HCT116 (cell line): ENCODE measurements at regions not wholly inside any gene's neighbourhood (a gene's known extent, or its start where the extent isn't known, plus 50 kb on each side); places are given as distances from the start of the nearest gene placed in this dataset.

Experiments used
- ATAC-seq: fragments of 200-7000 bp; cut with Tn5 transposase; 2 replicates; pipeline ENCODE4 v1.9.1; 2020; ENCODE audit warnings: mild to moderate bottlenecking, moderate library complexity
- BruUV-seq: library from RNA; stranded (reverse); fragments of 400-500 nt; replicated peaks from 2 replicates; lab custom pipeline; 2021; lab: Mats Ljungman, UMichigan
- CTCF ChIA-PET: fragments of 300-600 bp; sonication (Branson Sonifier 250); formaldehyde crosslinking; loops from one replicate; lab custom pipeline; 2021; ENCODE audit warnings: antibody characterized with exemption; lab: Charles Lee
- POLR2A ChIA-PET: fragments of 300-600, 350-600 bp; sonication (Branson Sonifier 250); formaldehyde crosslinking; loops from one replicate; lab custom pipeline; 2021; ENCODE audit warnings: antibody characterized with exemption; lab: Charles Lee
- RAD21 ChIA-PET, 2 experiments: fragments of 300-600 bp; sonication (Branson Sonifier 250); formaldehyde crosslinking; loops; one replicate each; lab custom pipeline; 2023; ENCODE audit warnings: low total read pairs in 2 of 2; ENCODE audit not compliant: uncharacterized antibody in 2 of 2, unreplicated experiment in 2 of 2, low non-redundant PET in 1 of 2; lab: Charles Lee
- DNase-seq: peaks from one replicate; pipeline ENCODE4 v3.0.0-alpha.2; 2010; ENCODE audit warnings: low read depth, low spot score
- H2AFZ ChIP-seq: fragments of 200-600 bp; shearing (Covaris generic), sonication (generic); 2 replicates; pipeline ENCODE4 v1.6.1; 2017; ENCODE audit warnings: low read depth, mixed run types, mixed read lengths, antibody characterized with exemption, low read length; ENCODE audit not compliant: poor library complexity, severe bottlenecking
- H3K27ac ChIP-seq: 2 replicates; pipeline ENCODE4 v1.5.1; 2012; ENCODE audit warnings: low read depth, low read length
- H3K27me3 ChIP-seq: fragments of 200-600 bp; sonication (generic); 2 replicates; pipeline ENCODE4 v1.6.1; 2016; ENCODE audit warnings: mixed run types, low read length, mixed read lengths; ENCODE audit not compliant: insufficient read depth
- H3K36me3 ChIP-seq, 2 experiments: fragments of 200-500 bp in 1 of 2; fragments of 200-600 bp in 1 of 2; sonication (Bioruptor generic) in 1 of 2; sonication (generic) in 1 of 2; 2 replicates each; pipeline versions ENCODE4 v1.5.1 to v1.6.1; 2014 to 2016; ENCODE audit warnings: low read length in 2 of 2, inconsistent platforms in 1 of 2, mixed read lengths in 1 of 2, mixed run types in 1 of 2; ENCODE audit not compliant: insufficient read depth in 2 of 2, control insufficient read depth in 1 of 2
- H3K4me1 ChIP-seq, 2 experiments: fragments of 200-600 bp in 1 of 2; sonication (generic) in 1 of 2; 2 replicates each; pipeline versions ENCODE4 v1.5.1 to v1.6.1; 2012 to 2017; ENCODE audit warnings: low read length in 2 of 2, inconsistent platforms in 1 of 2, mild to moderate bottlenecking in 1 of 2, mixed read lengths in 1 of 2, mixed run types in 1 of 2, moderate library complexity in 1 of 2; ENCODE audit not compliant: insufficient read depth in 2 of 2, control insufficient read depth in 1 of 2
- H3K4me2 ChIP-seq: fragments of 200-600 bp; sonication (generic); 2 replicates; pipeline ENCODE4 v1.6.1; 2017; ENCODE audit warnings: mixed run types, low read length, mixed read lengths
- H3K4me3 ChIP-seq, 2 experiments: fragments of 200-600 bp in 1 of 2; sonication (generic) in 1 of 2; replicated peaks in 1 of 2; 2 replicates each; pipeline ENCODE4 v1.5.1; 2011 to 2016; ENCODE audit warnings: low read length in 2 of 2, control low read depth in 1 of 2, low read depth in 1 of 2, mild to moderate bottlenecking in 1 of 2, mixed read lengths in 1 of 2, mixed run types in 1 of 2
- H3K79me2 ChIP-seq: fragments of 200-600 bp; sonication (generic); 2 replicates; pipeline ENCODE4 v1.6.1; 2017; ENCODE audit warnings: mild to moderate bottlenecking, mixed run types, low read length, moderate library complexity, mixed read lengths; ENCODE audit not compliant: insufficient read depth
- H3K9ac ChIP-seq: fragments of 200-600 bp; sonication (generic); 2 replicates; pipeline ENCODE4 v1.6.1; 2016; ENCODE audit warnings: low read length, mixed read lengths
- H3K9me2 ChIP-seq: fragments of 200-600 bp; sonication (generic), shearing (Covaris generic); 2 replicates; pipeline ENCODE4 v1.6.1; 2017; ENCODE audit warnings: mixed run types, mild to moderate bottlenecking, moderate library complexity; ENCODE audit not compliant: insufficient read depth
- H3K9me3 ChIP-seq, 2 experiments: fragments of 200-500 bp in 1 of 2; fragments of 200-600 bp in 1 of 2; sonication (Bioruptor generic) in 1 of 2; sonication (generic) in 1 of 2; 2 replicates each; pipeline ENCODE4 v1.6.1; 2014 to 2017; ENCODE audit warnings: low read length in 2 of 2, mixed read lengths in 2 of 2, inconsistent platforms in 1 of 2, low read depth in 1 of 2, mild to moderate bottlenecking in 1 of 2, mixed run types in 1 of 2, moderate library complexity in 1 of 2; ENCODE audit not compliant: control insufficient read depth in 1 of 2, insufficient read depth in 1 of 2
- H4K20me1 ChIP-seq: fragments of 200-600 bp; sonication (generic), shearing (Covaris generic); 2 replicates; pipeline ENCODE4 v1.6.1; 2017; ENCODE audit warnings: mixed run types, mild to moderate bottlenecking, moderate library complexity; ENCODE audit not compliant: insufficient read depth
- ATF3 ChIP-seq: IDR thresholded peaks from 2 replicates; pipeline ENCODE4 v1.6.1; 2012
- CBX3 ChIP-seq: IDR thresholded peaks from 2 replicates; pipeline ENCODE4 v1.6.1; 2012; ENCODE audit warnings: low read depth
- ELF1 ChIP-seq: IDR thresholded peaks from 2 replicates; pipeline ENCODE4 v1.6.1; 2012; ENCODE audit warnings: low read depth, borderline replicate concordance
- EZH2 ChIP-seq: fragments of 200-600 bp; sonication (generic); IDR thresholded peaks from 2 replicates; pipeline ENCODE4 v1.6.1; 2017; ENCODE audit warnings: antibody characterized with exemption, mixed run types
- EZH2phosphoT487 ChIP-seq: fragments of 200-600 bp; IDR thresholded peaks from 2 replicates; pipeline ENCODE4 v1.6.1; 2018; ENCODE audit warnings: antibody characterized with exemption, borderline replicate concordance
- FOSL1 ChIP-seq: IDR thresholded peaks from 2 replicates; pipeline ENCODE4 v1.6.1; 2012; ENCODE audit warnings: low read depth
- JUND ChIP-seq: IDR thresholded peaks from 2 replicates; pipeline ENCODE4 v1.6.1; 2012
- POLR2A ChIP-seq: IDR thresholded peaks from 2 replicates; pipeline ENCODE4 v1.7.0; 2011; ENCODE audit warnings: borderline replicate concordance; ENCODE audit not compliant: insufficient read depth, insufficient read length; ENCODE audit errors: extremely low read depth
- POLR2AphosphoS5 ChIP-seq: IDR thresholded peaks from 2 replicates; pipeline ENCODE4 v1.6.1; 2011; ENCODE audit warnings: mild to moderate bottlenecking, low read depth, low read length, moderate library complexity
- RAD21 ChIP-seq: IDR thresholded peaks from 2 replicates; pipeline ENCODE4 v1.6.1; 2012; ENCODE audit warnings: low read depth, mild to moderate bottlenecking
- REST ChIP-seq: IDR thresholded peaks from 2 replicates; pipeline ENCODE4 v1.6.1; 2012; ENCODE audit warnings: low read depth
- SIN3A ChIP-seq: IDR thresholded peaks from 2 replicates; pipeline ENCODE4 v1.6.1; 2012; ENCODE audit warnings: low read depth
- SP1 ChIP-seq: IDR thresholded peaks from 2 replicates; pipeline ENCODE4 v1.6.1; 2012; ENCODE audit warnings: low read depth
- TCF7L2 ChIP-seq: IDR thresholded peaks from 2 replicates; pipeline ENCODE4 v1.7.0; 2011; ENCODE audit warnings: borderline replicate concordance, inconsistent platforms; ENCODE audit not compliant: insufficient read depth, insufficient read length; ENCODE audit errors: extremely low read depth
- YY1 ChIP-seq: IDR thresholded peaks from 2 replicates; pipeline ENCODE4 v1.6.1; 2011; ENCODE audit warnings: low read length, low read depth, moderate library complexity, mild to moderate bottlenecking; ENCODE audit not compliant: insufficient replicate concordance; ENCODE audit errors: extremely low read depth
- ZFX ChIP-seq: fragments of 450-650 bp; IDR thresholded peaks from 2 replicates; pipeline ENCODE4 v1.6.1; 2017
- intact Hi-C: fragments of 100-400 bp; cut with micrococcal nuclease; formaldehyde crosslinking; loops from 2 replicates; pipeline ENCODE4 v1.10.0; 2022
- TF ChIP-seq, protein P1 (sequence below): IDR thresholded peaks from 2 replicates; pipeline ENCODE4 v1.6.1; 2012

DNA sequence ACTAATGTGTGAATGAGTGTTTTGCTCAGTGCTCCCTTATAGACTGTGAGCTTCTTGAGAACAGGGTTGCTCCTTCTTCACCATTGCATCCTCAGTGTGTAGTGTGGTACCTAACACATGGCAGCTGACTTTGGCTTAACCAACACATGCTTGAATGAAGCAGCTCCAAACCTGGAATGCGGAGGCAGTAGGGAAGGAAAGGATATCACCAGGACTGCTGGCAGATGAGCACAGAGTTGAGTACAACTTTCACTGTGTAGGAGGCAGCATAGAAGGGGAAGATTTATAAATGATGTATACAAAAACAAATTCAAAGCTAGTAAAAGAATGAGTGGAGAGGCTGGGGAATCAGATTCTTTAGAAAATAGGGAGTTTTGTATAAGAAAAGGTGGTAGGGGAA, 174.3 kb downstream of the SLIT2 start:
- ATAC-seq (no peak), DNase-seq (no peak)
- intact Hi-C loops = loop anchor here (10.0 kb wide), 1 partner anchor 1731 kb away; no protein-coding TSS in a partner anchor
- Histone ChIP-seq H3K4me3 (no peak overlapping the region), H3K9me2 (no peaks in the 10 kb centered on the region), H3K9me3 (no peaks in the 10 kb centered on the region), H3K4me1 (no peaks in the 10 kb centered on the region), H3K79me2 (no peaks in the 10 kb centered on the region), H3K36me3 (no peaks in the 10 kb centered on the region)
- BruUV-seq = no TSS peak
- RAD21 ChIA-PET = no interaction called here
- POLR2A ChIA-PET = no interaction called here
- CTCF ChIA-PET = interaction anchor here (1.0 kb wide), 1 partner anchor 9 kb away, joined by 3 read pairs; no protein-coding TSS in a partner anchor
- TF ChIP-seq CBX3 (no peak), SP1 (no peak), ZFX (no peak), POLR2AphosphoS5 (no peak), JUND (no peak), YY1 (no peak), EZH2 (no peak), EZH2phosphoT487 (no peak), FOSL1 (no peak), SIN3A (no peak), TCF7L2 (no peak), REST (no peak), POLR2A (no peak), ELF1 (no peak), RAD21 (no peak), ATF3 (no peak)
- TF ChIP-seq, protein P1, sequence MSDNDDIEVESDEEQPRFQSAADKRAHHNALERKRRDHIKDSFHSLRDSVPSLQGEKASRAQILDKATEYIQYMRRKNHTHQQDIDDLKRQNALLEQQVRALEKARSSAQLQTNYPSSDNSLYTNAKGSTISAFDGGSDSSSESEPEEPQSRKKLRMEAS = no peak
- TF ChIP-seq, all 23 proteins: peak for 0
- Histone ChIP-seq H3K27me3 (0 out of 2 replicates have a peak, but pooled peaks cover 11% of the 10 kb centered on the region), H4K20me1 (no peaks in the 10 kb centered on the region), H3K9ac (no peak overlapping the region), H2AFZ (no peak overlapping the region), H3K4me2 (no peak overlapping the region), H3K27ac (no peak overlapping the region)
